Prostate gland (tissue), 2 donors: ENCODE measurements at regions not wholly inside any gene's neighbourhood (a gene's known extent, or its start where the extent isn't known, plus 50 kb on each side); places are given as distances from the start of the nearest gene placed in this dataset.

Experiments
- CTCF ChIP-seq, 4 experiments: fragments of 200-600 bp in 2 of 4; fragments of 450-650 bp in 2 of 4; sonication (generic) in 2 of 4; IDR thresholded peaks; 1 replicate in 3 of 4; 2 replicates in 1 of 4; pipeline ENCODE4 v1.5.1; 2016 to 2019; ENCODE audit warnings: antibody characterized with exemption in 4 of 4, mild to moderate bottlenecking in 2 of 4, moderate library complexity in 2 of 4
- POLR2A ChIP-seq: fragments of 450-650 bp; IDR thresholded peaks from one replicate; pipeline ENCODE4 v1.6.1; 2016; ENCODE audit warnings: antibody characterized with exemption, mild to moderate bottlenecking
- POLR2AphosphoS5 ChIP-seq: sonication (generic); formaldehyde crosslinking; IDR thresholded peaks from one replicate; pipeline ENCODE4 v1.6.1; 2017; ENCODE audit warnings: antibody characterized with exemption

GRCh38 chr2:193333539-193333938, 1138.8 kb upstream of the TMEFF2 start:
- TF ChIP-seq CTCF (IDR thresholded peaks at IDR 0.05) (no peak), POLR2A (no peak), POLR2AphosphoS5 (no peak)
